ENCODE measurements at regions not wholly inside any gene's neighbourhood (a gene's known extent, or its start where the extent isn't known, plus 50 kb on each side); places are given as distances from the start of the nearest gene placed in this dataset.

DNA sequence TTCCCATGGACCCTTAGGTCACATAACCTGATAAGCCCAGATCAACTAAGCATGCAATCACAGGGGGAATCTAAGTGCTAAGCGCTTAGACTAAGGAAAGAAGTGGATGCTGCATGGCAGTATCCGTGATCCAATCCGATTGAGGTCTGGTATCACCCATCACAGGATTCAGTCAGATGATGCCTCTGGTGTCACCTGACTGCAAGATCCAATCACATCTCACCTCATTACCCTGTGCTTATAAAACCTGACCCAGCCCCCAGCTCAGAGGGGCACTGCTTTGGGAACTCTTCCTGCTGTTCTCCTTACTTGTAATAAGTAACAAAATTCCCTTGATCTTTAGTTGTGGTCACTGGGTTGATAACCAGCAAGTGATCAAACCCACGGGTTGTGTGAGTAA is 84.7 kb upstream of the TMEM168 start:
- H3K27ac ChIP-seq, result no peak overlapping the region
- peaks cover 0 to 4% (median under 1%) of the 10 kb centered on the region in 8 donors for H3K9me3 ChIP-seq
- intact Hi-C loops (cut with DNase I; ENCODE audit: low total_unique reads), result no loop called here
- H3K36me3 ChIP-seq, result no peaks in the 10 kb centered on the region
- H3K27me3 ChIP-seq (replicated peaks in 1 of 7), result no peaks in the 10 kb centered on the region
- peaks cover 0 to 45% (median 7%) of the 10 kb centered on the region in 6 donors for H3K4me1 ChIP-seq
- DNase-seq, result no peak
- WGBS, 5 donors, result 94 to 100% (median 97%) methylated on average over 4 of the region's 4 CpGs
- TF ChIP-seq POLR2A (IDR thresholded peaks at IDR 0.05) (no peak), POLR2AphosphoS5 (IDR thresholded peaks at IDR 0.05) (no peak)
- TF ChIP-seq, protein P1, sequence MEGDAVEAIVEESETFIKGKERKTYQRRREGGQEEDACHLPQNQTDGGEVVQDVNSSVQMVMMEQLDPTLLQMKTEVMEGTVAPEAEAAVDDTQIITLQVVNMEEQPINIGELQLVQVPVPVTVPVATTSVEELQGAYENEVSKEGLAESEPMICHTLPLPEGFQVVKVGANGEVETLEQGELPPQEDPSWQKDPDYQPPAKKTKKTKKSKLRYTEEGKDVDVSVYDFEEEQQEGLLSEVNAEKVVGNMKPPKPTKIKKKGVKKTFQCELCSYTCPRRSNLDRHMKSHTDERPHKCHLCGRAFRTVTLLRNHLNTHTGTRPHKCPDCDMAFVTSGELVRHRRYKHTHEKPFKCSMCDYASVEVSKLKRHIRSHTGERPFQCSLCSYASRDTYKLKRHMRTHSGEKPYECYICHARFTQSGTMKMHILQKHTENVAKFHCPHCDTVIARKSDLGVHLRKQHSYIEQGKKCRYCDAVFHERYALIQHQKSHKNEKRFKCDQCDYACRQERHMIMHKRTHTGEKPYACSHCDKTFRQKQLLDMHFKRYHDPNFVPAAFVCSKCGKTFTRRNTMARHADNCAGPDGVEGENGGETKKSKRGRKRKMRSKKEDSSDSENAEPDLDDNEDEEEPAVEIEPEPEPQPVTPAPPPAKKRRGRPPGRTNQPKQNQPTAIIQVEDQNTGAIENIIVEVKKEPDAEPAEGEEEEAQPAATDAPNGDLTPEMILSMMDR (IDR thresholded peaks at IDR 0.05 in 8 of 11, conservative IDR thresholded peaks at IDR 0.05 in 3 of 11), result no peak
- no peak overlapping the region for H3K4me3 ChIP-seq

DNA sequence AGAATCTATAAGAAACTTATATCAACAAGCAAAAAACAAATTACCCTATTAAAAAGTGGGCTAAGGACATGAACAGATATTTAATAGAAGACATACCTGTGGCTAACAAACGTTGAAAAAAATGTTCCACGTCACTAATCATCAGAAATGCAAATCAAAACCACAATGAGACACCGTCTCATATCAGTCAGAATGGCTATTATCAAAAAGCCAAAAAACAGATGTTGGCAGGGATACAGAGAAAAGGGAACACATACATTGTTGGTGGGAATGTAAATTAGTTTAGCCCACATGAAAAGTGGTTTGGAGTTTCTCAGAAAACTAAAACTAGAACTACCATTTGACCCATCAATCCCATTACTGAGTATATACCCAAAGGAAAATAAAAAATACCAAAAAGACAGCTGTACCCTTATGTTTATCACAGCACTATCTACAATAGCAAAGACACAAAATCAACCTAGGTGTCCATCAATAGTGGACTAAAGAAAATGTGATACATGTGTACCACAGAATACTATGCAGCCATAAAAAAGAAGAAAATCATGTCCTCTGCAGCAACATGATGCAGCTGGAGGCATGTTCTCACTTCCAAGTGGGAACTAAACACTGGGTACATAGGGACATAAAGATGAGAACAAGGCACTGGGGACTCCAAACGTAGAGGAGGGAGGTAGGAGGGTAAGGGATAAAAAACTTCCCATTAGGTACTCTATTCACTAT is 83.8 kb upstream of the TMEM168 start:
- TF ChIP-seq POLR2AphosphoS5 (IDR thresholded peaks at IDR 0.05) (no peak), POLR2A (IDR thresholded peaks at IDR 0.05) (no peak)
- TF ChIP-seq, protein P1 (IDR thresholded peaks at IDR 0.05 in 8 of 11, conservative IDR thresholded peaks at IDR 0.05 in 3 of 11), result no peak
- H3K27ac ChIP-seq, result no peak overlapping the region
- intact Hi-C loops (cut with DNase I; ENCODE audit: low total_unique reads), result no loop called here
- H3K9me3 ChIP-seq, result peaks cover 0 to 8% (median 2%) of the 10 kb centered on the region in 8 donors
- H3K4me3 ChIP-seq, result no peak overlapping the region
- 57 to 67% (median 63%) methylated on average over 4 of the region's 4 CpGs for WGBS, 5 donors
- peaks cover 0 to 40% (median 7%) of the 10 kb centered on the region in 6 donors for H3K4me1 ChIP-seq
- no peak for DNase-seq
- no peaks in the 10 kb centered on the region for H3K36me3 ChIP-seq
- H3K27me3 ChIP-seq (replicated peaks in 1 of 7), result no peaks in the 10 kb centered on the region

DNA sequence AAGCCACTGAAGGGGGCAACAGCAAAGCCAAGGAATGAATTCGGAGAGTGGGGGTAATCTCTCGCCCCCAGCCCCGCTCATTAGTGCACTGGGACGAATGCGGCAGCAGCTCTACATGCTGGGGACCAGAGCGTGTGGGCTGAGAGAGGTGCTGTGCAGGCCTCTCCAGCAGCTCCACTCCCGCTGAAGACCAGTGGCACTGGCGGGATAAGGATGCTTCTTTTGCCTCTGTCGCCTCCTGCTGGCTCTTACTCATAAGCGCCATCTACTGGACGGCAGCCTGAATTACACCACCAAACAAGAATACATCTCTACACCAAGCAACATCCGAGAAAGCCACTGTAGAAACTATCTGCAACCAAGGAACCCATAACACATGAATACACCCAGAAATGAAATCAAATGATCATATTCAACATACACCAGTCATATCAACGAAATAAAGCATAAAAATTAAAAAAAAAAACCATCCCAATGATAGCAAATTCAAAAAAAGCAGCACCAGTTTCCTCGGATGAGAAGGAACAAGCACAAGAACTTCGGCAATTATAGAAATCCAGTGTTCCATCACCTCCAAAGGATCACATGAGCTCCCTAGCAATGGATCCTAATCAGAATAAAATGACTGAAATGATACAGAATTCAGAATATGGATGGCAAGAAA is 79.0 kb upstream of the TMEM168 start:
- peak overlapping the region in 1 of 8 donors; percentile 28 for H3K27ac ChIP-seq
- peaks cover 0 to 27% (median 9%) of the 10 kb centered on the region in 6 donors for H3K4me1 ChIP-seq
- peaks cover 0 to 8% (median 1%) of the 10 kb centered on the region in 8 donors for H3K9me3 ChIP-seq
- no peaks in the 10 kb centered on the region for H3K36me3 ChIP-seq
- intact Hi-C loops (cut with DNase I; ENCODE audit: low total_unique reads), result no loop called here
- DNase-seq, result no peak
- no peak overlapping the region for H3K4me3 ChIP-seq
- H3K27me3 ChIP-seq (replicated peaks in 1 of 7), result no peaks in the 10 kb centered on the region
- no peak for TF ChIP-seq POLR2A (IDR thresholded peaks at IDR 0.05)
- TF ChIP-seq, protein P1 (IDR thresholded peaks at IDR 0.05 in 8 of 11, conservative IDR thresholded peaks at IDR 0.05 in 3 of 11), result peak; percentile 36 to 80 (median 63)
- 67 to 82% (median 79%) methylated on average over 15 of the region's 15 CpGs for WGBS, 5 donors

DNA sequence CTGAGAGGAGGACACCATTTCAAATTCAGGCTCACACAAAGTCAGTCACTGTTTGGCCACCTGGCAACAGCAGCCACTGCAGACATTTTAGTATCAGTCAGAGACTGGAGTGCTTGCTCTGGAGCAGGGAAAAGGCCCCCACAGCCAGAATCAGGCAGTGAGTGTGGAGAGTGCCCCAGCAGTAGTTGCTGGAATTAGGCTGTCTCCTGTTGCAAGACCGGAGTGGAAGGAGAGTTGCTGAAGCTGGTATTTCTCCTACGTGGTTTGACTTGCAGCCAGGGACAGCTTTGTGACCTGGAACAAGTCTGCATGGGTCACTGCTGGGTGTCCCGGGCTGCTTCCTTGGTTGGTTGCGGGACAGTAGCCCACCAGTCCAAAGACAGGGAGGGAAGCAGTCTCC is 78.4 kb upstream of the TMEM168 start:
- Histone ChIP-seq H3K4me1 (peaks cover 0 to 22% (median 9%) of the 10 kb centered on the region in 6 donors), H3K9me3 (peaks cover 0 to 12% (median 0%) of the 10 kb centered on the region in 8 donors), H3K27ac (peak overlapping the region in 1 of 8 donors; percentile 28), H3K4me3 (no peak overlapping the region), H3K27me3 (replicated peaks in 1 of 7) (no peaks in the 10 kb centered on the region), H3K36me3 (no peaks in the 10 kb centered on the region)
- intact Hi-C loops (cut with DNase I; ENCODE audit: low total_unique reads), result no loop called here
- no peak for DNase-seq
- TF ChIP-seq POLR2AphosphoS5 (IDR thresholded peaks at IDR 0.05) (no peak), POLR2A (IDR thresholded peaks at IDR 0.05) (no peak)
- TF ChIP-seq, protein P1 (IDR thresholded peaks at IDR 0.05 in 8 of 11, conservative IDR thresholded peaks at IDR 0.05 in 3 of 11), result no peak
- 88 to 96% (median 91%) methylated on average over 4 of the region's 4 CpGs for WGBS, 5 donors

All from spleen (tissue), 11 donors.